ENCODE measurements at regions not wholly inside any gene's neighbourhood (a gene's known extent, or its start where the extent isn't known, plus 50 kb on each side); places are given as distances from the start of the nearest gene placed in this dataset.

DNA sequence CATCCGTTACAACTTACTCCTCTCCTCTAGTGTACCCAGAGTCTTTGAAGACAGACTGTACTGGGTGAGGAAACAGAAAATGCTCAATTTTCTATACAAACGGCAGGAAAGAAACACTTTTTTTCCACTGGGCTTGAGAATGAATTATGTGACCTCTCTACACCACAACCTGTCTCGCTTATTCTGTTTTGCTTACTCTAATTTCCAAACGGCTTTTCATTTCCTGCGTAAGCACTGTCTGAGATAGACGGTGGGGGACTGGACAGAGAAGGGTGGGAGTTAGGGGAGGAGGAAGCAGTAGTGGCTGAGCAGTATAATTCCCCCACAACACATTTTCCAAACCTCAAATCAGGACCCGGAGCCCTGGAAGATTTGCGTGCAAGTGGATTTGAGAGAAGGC lies 191.4 kb upstream of the SDK2 start:
- H3K4me3 ChIP-seq (ENCODE audit: low read depth in 2 of 2, low read length in 2 of 2) = no peak overlapping the region

DNA sequence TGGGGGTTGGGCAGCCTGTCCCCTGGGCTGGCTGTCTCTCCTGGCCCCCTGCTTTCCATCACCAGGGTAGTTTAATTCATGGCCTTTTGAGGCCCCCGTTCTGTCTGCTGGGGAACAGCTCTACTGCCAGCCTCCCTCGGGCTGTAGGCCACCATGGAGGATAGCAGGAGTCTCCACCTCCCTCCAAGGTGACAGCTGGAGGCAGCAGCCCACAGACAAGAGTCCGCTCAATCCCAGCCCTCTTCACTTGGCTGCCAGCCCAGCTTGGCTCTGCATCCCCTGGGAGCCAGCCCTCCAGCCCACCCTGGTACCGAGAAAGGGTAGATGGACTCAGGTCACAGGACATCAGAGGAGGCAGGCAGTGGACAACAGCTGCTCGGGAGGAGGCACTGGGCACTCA lies 194.6 kb upstream of the SDK2 start:
- POLR2A ChIA-PET = no interaction called here
- in situ Hi-C loops (cut with HindIII; ENCODE audit: low pct_unique_long_range_greater_than_20kb, low sequenced_read_pairs) (no loop called here), intact Hi-C loops (cut with micrococcal nuclease; ENCODE audit: unreplicated experiment) (no loop called here)
- Histone ChIP-seq H3K4me1 (ENCODE audit: control insufficient read depth, insufficient read depth, low read length) (no peaks in the 10 kb centered on the region), H3K27me3 (ENCODE audit: control insufficient read depth, insufficient read depth, low read length) (peaks cover 24% of the 10 kb centered on the region), H3K27ac (ENCODE audit: low read length) (no peak overlapping the region), H3K4me3 (ENCODE audit: low read depth in 2 of 2, low read length in 2 of 2) (no peak overlapping the region), H3K36me3 (ENCODE audit: control insufficient read depth, insufficient read depth, low read length) (no peaks in the 10 kb centered on the region), H3K9me3 (ENCODE audit: control insufficient read depth, insufficient read depth, low read depth, low read length) (no peaks in the 10 kb centered on the region)
- BruUV-seq (replicated peaks) = no TSS peak
- TF ChIP-seq POLR2AphosphoS5 (IDR thresholded peaks at IDR 0.05; ENCODE audit: low read depth, low read length) (no peak), CTCF (IDR thresholded peaks at IDR 0.05) (no peak), TCF7L2 (IDR thresholded peaks at IDR 0.05; ENCODE audit: low read depth, low read length) (no peak), SIN3A (IDR thresholded peaks at IDR 0.05; ENCODE audit: borderline replicate concordance, insufficient read depth, low read depth, low read length) (no peak)
- TF ChIP-seq, protein P1, sequence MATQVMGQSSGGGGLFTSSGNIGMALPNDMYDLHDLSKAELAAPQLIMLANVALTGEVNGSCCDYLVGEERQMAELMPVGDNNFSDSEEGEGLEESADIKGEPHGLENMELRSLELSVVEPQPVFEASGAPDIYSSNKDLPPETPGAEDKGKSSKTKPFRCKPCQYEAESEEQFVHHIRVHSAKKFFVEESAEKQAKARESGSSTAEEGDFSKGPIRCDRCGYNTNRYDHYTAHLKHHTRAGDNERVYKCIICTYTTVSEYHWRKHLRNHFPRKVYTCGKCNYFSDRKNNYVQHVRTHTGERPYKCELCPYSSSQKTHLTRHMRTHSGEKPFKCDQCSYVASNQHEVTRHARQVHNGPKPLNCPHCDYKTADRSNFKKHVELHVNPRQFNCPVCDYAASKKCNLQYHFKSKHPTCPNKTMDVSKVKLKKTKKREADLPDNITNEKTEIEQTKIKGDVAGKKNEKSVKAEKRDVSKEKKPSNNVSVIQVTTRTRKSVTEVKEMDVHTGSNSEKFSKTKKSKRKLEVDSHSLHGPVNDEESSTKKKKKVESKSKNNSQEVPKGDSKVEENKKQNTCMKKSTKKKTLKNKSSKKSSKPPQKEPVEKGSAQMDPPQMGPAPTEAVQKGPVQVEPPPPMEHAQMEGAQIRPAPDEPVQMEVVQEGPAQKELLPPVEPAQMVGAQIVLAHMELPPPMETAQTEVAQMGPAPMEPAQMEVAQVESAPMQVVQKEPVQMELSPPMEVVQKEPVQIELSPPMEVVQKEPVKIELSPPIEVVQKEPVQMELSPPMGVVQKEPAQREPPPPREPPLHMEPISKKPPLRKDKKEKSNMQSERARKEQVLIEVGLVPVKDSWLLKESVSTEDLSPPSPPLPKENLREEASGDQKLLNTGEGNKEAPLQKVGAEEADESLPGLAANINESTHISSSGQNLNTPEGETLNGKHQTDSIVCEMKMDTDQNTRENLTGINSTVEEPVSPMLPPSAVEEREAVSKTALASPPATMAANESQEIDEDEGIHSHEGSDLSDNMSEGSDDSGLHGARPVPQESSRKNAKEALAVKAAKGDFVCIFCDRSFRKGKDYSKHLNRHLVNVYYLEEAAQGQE (IDR thresholded peaks at IDR 0.05; ENCODE audit: insufficient read depth in 1 of 2, low read depth in 2 of 2, low read length in 1 of 2) = no peak
- CTCF ChIA-PET = no interaction called here
- DNase-seq (ENCODE audit: low read depth, low spot score) = no peak
- no peak for ATAC-seq

More for the DNA sequence above, 191.4 kb upstream of the SDK2 start:
- in situ Hi-C loops (cut with HindIII; ENCODE audit: low pct_unique_long_range_greater_than_20kb, low sequenced_read_pairs) = no loop called here
- ATAC-seq (no peak), DNase-seq (ENCODE audit: low read depth, low spot score) (no peak)
- Histone ChIP-seq H3K36me3 (ENCODE audit: control insufficient read depth, insufficient read depth, low read length) (no peaks in the 10 kb centered on the region), H3K4me1 (ENCODE audit: control insufficient read depth, insufficient read depth, low read length) (no peaks in the 10 kb centered on the region), H3K27ac (ENCODE audit: low read length) (no peak overlapping the region), H3K27me3 (ENCODE audit: control insufficient read depth, insufficient read depth, low read length) (peaks cover 24% of the 10 kb centered on the region), H3K9me3 (ENCODE audit: control insufficient read depth, insufficient read depth, low read depth, low read length) (no peaks in the 10 kb centered on the region)
- TF ChIP-seq, protein P1 (IDR thresholded peaks at IDR 0.05; ENCODE audit: insufficient read depth in 1 of 2, low read depth in 2 of 2, low read length in 1 of 2) = no peak
- TF ChIP-seq SIN3A (IDR thresholded peaks at IDR 0.05; ENCODE audit: borderline replicate concordance, insufficient read depth, low read depth, low read length) (no peak), CTCF (IDR thresholded peaks at IDR 0.05) (no peak), TCF7L2 (IDR thresholded peaks at IDR 0.05; ENCODE audit: low read depth, low read length) (no peak), POLR2AphosphoS5 (IDR thresholded peaks at IDR 0.05; ENCODE audit: low read depth, low read length) (no peak)
- BruUV-seq (replicated peaks) = no TSS peak
- intact Hi-C loops (cut with micrococcal nuclease; ENCODE audit: unreplicated experiment) = no loop called here
- POLR2A ChIA-PET = no interaction called here
- CTCF ChIA-PET = interaction anchor here (0.5 kb wide), 1 partner anchor 310 kb away, joined by 14 read pairs; no protein-coding TSS in a partner anchor

Data from Panc1 (cell line).